Endodermal cell (in vitro differentiated cells): ENCODE measurements at regions not wholly inside any gene's neighbourhood (a gene's known extent, or its start where the extent isn't known, plus 50 kb on each side); places are given as distances from the start of the nearest gene placed in this dataset.
"Not testable (repeated sequence)": the region's sequence is repeated elsewhere in the genome, so short reads cannot be mapped to it uniquely, and the experiment has no call there.

Experiments
- DNase-seq: peaks from one replicate; pipeline ENCODE4 v3.0.0-alpha.2; 2017
- H3K27ac ChIP-seq: 2 replicates; pipeline ENCODE4 v1.5.1; 2013; ENCODE audit warnings: mild to moderate bottlenecking, low read depth, low read length, moderate library complexity
- H3K27me3 ChIP-seq: 2 replicates; pipeline ENCODE4 v1.6.1; 2013; ENCODE audit warnings: mild to moderate bottlenecking, low read length, moderate library complexity; ENCODE audit not compliant: insufficient read depth, control insufficient read depth, poor library complexity, severe bottlenecking
- H3K36me3 ChIP-seq: 2 replicates; pipeline ENCODE4 v1.7.0; 2013; ENCODE audit warnings: mild to moderate bottlenecking, low read length, moderate library complexity; ENCODE audit not compliant: control insufficient read depth, insufficient read depth
- H3K4me1 ChIP-seq: one replicate; pipeline ENCODE4 v1.7.0; 2013; ENCODE audit warnings: low read length; ENCODE audit not compliant: control insufficient read depth, insufficient read depth
- H3K4me3 ChIP-seq: 2 replicates; pipeline ENCODE4 v1.5.1; 2013; ENCODE audit warnings: mild to moderate bottlenecking, low read length, moderate library complexity
- H3K9ac ChIP-seq: 2 replicates; pipeline ENCODE4 v1.6.1; 2013; ENCODE audit warnings: mild to moderate bottlenecking, low read length, moderate library complexity; ENCODE audit not compliant: poor library complexity, severe bottlenecking; ENCODE audit errors: extremely low read depth
- H3K9me3 ChIP-seq: 2 replicates; pipeline ENCODE4 v1.6.1; 2013; ENCODE audit warnings: mild to moderate bottlenecking, low read length, moderate library complexity; ENCODE audit not compliant: control insufficient read depth
- H3K27ac Mint-ChIP-seq: 2 replicates; pipeline ENCODE4 v1.8.0; 2020; ENCODE audit warnings: mixed read lengths
- H3K27me3 Mint-ChIP-seq: 2 replicates; pipeline ENCODE4 v1.8.0; 2021; ENCODE audit warnings: mild to moderate bottlenecking, mixed read lengths; ENCODE audit not compliant: insufficient read depth
- H3K36me3 Mint-ChIP-seq: 2 replicates; pipeline ENCODE4 v1.8.0; 2020; ENCODE audit warnings: low read depth, mixed read lengths
- H3K4me1 Mint-ChIP-seq: 2 replicates; pipeline ENCODE4 v1.8.0; 2020; ENCODE audit warnings: mixed read lengths
- H3K4me3 Mint-ChIP-seq: 2 replicates; pipeline ENCODE4 v1.8.0; 2020; ENCODE audit warnings: mild to moderate bottlenecking, moderate library complexity, mixed read lengths
- H3K9me3 Mint-ChIP-seq: 2 replicates; pipeline ENCODE4 v1.8.0; 2020; ENCODE audit warnings: mild to moderate bottlenecking, mixed read lengths
- CTCF ChIP-seq: fragments of 200-600 bp; sonication (generic); conservative IDR thresholded peaks from 2 replicates; pipeline ENCODE4 v1.5.0; 2021; ENCODE audit warnings: antibody characterized with exemption, mild to moderate bottlenecking
- WGBS, 2 experiments: methylation state at CpG; one replicate each; pipeline versions ENCODE4 v1.1.5 to v1.1.7; 2013; ENCODE audit warnings: missing lambda C conversion rate in 2 of 2, mixed read lengths in 1 of 2; ENCODE audit not compliant: insufficient coverage in 1 of 2, insufficient read length in 1 of 2; 5-methylcytosine and 5-hydroxymethylcytosine counted together

DNA sequence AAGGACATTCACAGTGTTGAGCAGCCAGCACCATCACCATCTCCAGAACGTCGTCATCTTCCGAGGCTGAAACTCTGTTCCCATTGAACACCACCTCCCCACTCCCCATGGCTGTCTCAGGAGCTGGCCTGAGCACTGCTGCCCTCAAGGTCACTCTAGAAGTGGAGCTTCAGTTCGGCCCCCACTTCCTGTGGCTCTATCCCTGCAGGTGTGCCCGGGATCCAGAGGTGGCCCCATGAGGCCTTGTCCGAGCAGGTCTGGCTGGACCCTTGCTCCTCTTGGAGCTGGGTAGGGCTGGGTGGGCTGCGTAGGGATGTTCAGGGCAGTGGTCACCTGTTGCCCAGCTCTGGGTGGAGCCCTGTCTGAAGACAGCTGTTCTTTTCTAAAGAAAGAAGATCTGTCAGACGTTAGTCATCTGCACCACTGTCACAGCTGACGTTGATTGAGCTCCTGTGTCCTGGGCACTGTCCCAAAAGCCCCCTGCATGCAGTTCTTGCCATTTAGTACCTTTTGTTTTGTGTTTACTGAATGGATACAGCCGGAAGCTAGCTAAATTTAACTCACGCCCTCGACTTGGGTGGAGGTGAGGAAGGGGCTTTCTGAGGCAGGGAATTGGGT is 75.5 kb upstream of the CLDN5 start:
- H3K9me3 ChIP-seq, result no peaks in the 10 kb centered on the region
- H3K4me3 Mint-ChIP-seq, result no peak overlapping the region
- H3K4me1 ChIP-seq, result no peaks in the 10 kb centered on the region
- H3K27me3 ChIP-seq, result no peaks in the 10 kb centered on the region
- WGBS, 2 experiments, result 87 to 94% methylated on average over 11 to 12 of the region's 12 CpGs
- H3K4me1 Mint-ChIP-seq, result no peaks in the 10 kb centered on the region
- TF ChIP-seq CTCF, result no peak
- H3K36me3 Mint-ChIP-seq, result no peaks in the 10 kb centered on the region
- H3K9ac ChIP-seq, result no peak overlapping the region
- H3K9me3 Mint-ChIP-seq, result no peaks in the 10 kb centered on the region
- no peak overlapping the region for H3K4me3 ChIP-seq
- no peak for DNase-seq
- no peak overlapping the region for H3K27ac ChIP-seq
- no peaks in the 10 kb centered on the region for H3K36me3 ChIP-seq
- H3K27ac Mint-ChIP-seq, result no peak overlapping the region
- no peaks in the 10 kb centered on the region for H3K27me3 Mint-ChIP-seq

DNA sequence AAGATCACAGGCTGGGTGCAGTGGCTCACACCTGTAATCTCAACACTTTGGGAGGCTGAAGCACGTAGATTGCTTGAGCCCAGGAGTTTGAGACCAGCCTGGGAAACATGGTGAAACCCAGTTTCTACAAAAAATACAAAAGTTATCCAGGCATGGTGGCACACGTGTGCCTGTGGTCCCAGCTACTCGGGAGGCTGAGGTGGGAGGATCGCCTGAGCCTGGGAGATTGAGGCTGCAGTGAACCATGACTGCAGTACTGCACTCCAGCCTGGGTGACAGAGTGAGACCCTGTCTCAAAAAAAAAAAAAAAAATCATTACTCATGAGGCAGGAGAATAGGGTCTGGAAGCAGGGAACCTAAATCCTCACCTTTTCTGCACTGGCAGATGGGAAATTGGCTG is 79.1 kb upstream of the CLDN5 start:
- 97 to 100% methylated on average over 4 of the region's 4 CpGs for WGBS, 2 experiments
- not testable (repeated sequence) for H3K4me3 Mint-ChIP-seq

DNA sequence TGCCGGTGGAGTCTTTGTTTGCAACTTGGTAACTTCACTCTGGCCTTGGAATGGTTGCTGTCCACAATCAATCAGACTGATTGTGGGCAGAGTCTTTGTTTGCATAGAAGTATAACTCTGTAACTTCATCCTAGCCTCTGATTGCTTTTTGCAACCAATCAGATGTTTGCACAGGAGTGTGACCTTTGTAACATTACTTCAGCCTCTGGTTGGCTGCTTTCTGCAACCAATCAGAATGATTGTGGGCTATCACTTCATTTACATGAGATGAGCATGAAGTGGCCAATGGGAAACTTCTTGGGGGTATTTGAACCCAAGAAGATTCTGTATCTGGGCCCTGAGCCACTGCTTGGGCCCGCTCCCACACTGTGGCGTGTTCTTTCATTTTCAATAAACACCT is 79.6 kb upstream of the CLDN5 start:
- Mint-ChIP-seq H3K4me3 (no peak overlapping the region), H3K4me1 (no peaks in the 10 kb centered on the region), H3K9me3 (no peaks in the 10 kb centered on the region), H3K36me3 (no peaks in the 10 kb centered on the region), H3K27ac (no peak overlapping the region), H3K27me3 (no peaks in the 10 kb centered on the region)
- no peaks in the 10 kb centered on the region for H3K4me1 ChIP-seq
- no peaks in the 10 kb centered on the region for H3K9me3 ChIP-seq
- H3K27ac ChIP-seq, result no peak overlapping the region
- H3K36me3 ChIP-seq, result no peaks in the 10 kb centered on the region
- H3K9ac ChIP-seq, result no peak overlapping the region
- no peak overlapping the region for H3K4me3 ChIP-seq
- WGBS, 2 experiments, result 98 to 100% methylated on average over 3 of the region's 3 CpGs
- DNase-seq, result no peak
- TF ChIP-seq CTCF, result no peak
- no peaks in the 10 kb centered on the region for H3K27me3 ChIP-seq

More for the DNA sequence above, 79.1 kb upstream of the CLDN5 start:
- H3K4me3 ChIP-seq, H3K4me1 Mint-ChIP-seq, H3K36me3 Mint-ChIP-seq, H3K4me1 ChIP-seq, H3K27me3 ChIP-seq, DNase-seq, H3K27ac Mint-ChIP-seq, H3K36me3 ChIP-seq, H3K27me3 Mint-ChIP-seq, H3K9ac ChIP-seq, H3K27ac ChIP-seq, H3K9me3 ChIP-seq, H3K9me3 Mint-ChIP-seq: not testable (repeated sequence)

DNA sequence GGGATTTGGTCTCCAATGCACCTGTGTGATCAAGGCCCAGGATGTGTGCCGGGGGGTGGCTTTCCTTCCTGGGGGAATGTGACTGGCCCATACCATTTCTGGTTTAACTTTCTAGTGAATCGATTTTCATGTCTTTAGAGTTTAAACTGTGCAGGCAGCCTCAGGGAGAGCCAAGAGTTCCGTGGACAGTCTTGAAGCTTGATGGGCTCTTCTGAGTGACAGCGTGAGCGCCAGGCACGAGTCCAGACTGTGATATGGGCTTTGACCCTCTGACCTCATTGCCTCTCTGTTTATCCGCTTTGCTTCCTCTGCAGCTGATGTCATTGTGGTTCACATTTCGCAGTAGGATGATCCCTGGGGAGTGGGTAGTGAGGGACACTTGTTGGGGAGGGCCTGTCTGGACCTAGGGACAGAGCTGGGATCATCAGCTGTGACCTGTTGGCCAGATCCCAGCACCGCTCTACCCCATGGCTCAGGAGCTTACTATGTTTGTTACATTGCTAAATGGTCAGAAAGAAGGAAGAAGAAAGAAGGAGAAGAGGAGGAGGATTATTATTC is 80.6 kb upstream of the CLDN5 start:
- Mint-ChIP-seq H3K27ac (no peak overlapping the region), H3K4me3 (no peak overlapping the region), H3K27me3 (no peaks in the 10 kb centered on the region), H3K4me1 (no peaks in the 10 kb centered on the region), H3K36me3 (no peaks in the 10 kb centered on the region), H3K9me3 (no peaks in the 10 kb centered on the region)
- no peak for TF ChIP-seq CTCF
- Histone ChIP-seq H3K4me3 (no peak overlapping the region), H3K27me3 (no peaks in the 10 kb centered on the region), H3K9ac (no peak overlapping the region), H3K36me3 (no peaks in the 10 kb centered on the region), H3K9me3 (no peaks in the 10 kb centered on the region), H3K4me1 (no peaks in the 10 kb centered on the region), H3K27ac (no peak overlapping the region)
- no peak for DNase-seq
- WGBS, 2 experiments, result 93% methylated on average over 7 to 9 of the region's 9 CpGs
